OCI-LY1 (cell line): ENCODE measurements at regions not wholly inside any gene's neighbourhood (a gene's known extent, or its start where the extent isn't known, plus 50 kb on each side); places are given as distances from the start of the nearest gene placed in this dataset.

Experiments
- H2AFZ ChIP-seq: fragments of 200-600 bp; sonication (generic), shearing (Covaris generic); 2 replicates; pipeline ENCODE4 v1.6.0; 2014; ENCODE audit warnings: antibody characterized with exemption, mild to moderate bottlenecking, low read length
- H3F3A ChIP-seq: fragments of 200-600 bp; sonication (generic), shearing (Covaris generic); 2 replicates; pipeline ENCODE4 v1.6.0; 2014; ENCODE audit warnings: mild to moderate bottlenecking, antibody characterized with exemption, low read length, moderate library complexity; ENCODE audit not compliant: insufficient read depth
- H3K27ac ChIP-seq: fragments of 200-600 bp; sonication (generic); 2 replicates; pipeline ENCODE4 v1.5.1; 2014; ENCODE audit warnings: low read length, mixed run types, mild to moderate bottlenecking, low read depth; ENCODE audit not compliant: poor library complexity, severe bottlenecking
- H3K27me3 ChIP-seq: fragments of 200-600 bp; sonication (generic); 2 replicates; pipeline ENCODE4 v1.6.0; 2014; ENCODE audit warnings: antibody characterized with exemption, mild to moderate bottlenecking, low read length, moderate library complexity; ENCODE audit not compliant: insufficient read depth
- H3K36me3 ChIP-seq: fragments of 200-600 bp; sonication (generic); 2 replicates; pipeline ENCODE4 v1.6.1; 2014; ENCODE audit warnings: mild to moderate bottlenecking, antibody characterized with exemption, low read length, moderate library complexity, mixed read lengths; ENCODE audit not compliant: insufficient read depth
- H3K4me1 ChIP-seq: fragments of 200-600 bp; sonication (generic); 2 replicates; pipeline ENCODE4 v1.5.1; 2014; ENCODE audit warnings: mild to moderate bottlenecking, low read length, moderate library complexity; ENCODE audit not compliant: insufficient read depth, severe bottlenecking
- H3K4me2 ChIP-seq: fragments of 200-600 bp; sonication (generic), shearing (Covaris generic); 2 replicates; pipeline ENCODE4 v1.6.1; 2014; ENCODE audit warnings: low read length
- H3K4me3 ChIP-seq: fragments of 200-600 bp; sonication (generic); 2 replicates; pipeline ENCODE4 v1.5.1; 2014; ENCODE audit warnings: low read length, low read depth, mild to moderate bottlenecking, mixed read lengths; ENCODE audit not compliant: poor library complexity, severe bottlenecking
- H3K79me2 ChIP-seq: fragments of 200-600 bp; shearing (Covaris generic); 2 replicates; pipeline ENCODE4 v1.6.1; 2016; ENCODE audit warnings: mixed run types, low read length, mixed read lengths; ENCODE audit not compliant: insufficient read depth
- H3K9ac ChIP-seq: fragments of 200-600 bp; sonication (generic), shearing (Covaris generic); 2 replicates; pipeline ENCODE4 v1.6.1; 2014; ENCODE audit warnings: mild to moderate bottlenecking, low read length, mixed read lengths
- H3K9me2 ChIP-seq: fragments of 200-600 bp; sonication (generic), shearing (Covaris generic); 2 replicates; pipeline ENCODE4 v1.6.1; 2014; ENCODE audit warnings: low read depth, mild to moderate bottlenecking, low read length, mixed read lengths
- H3K9me3 ChIP-seq: fragments of 200-600 bp; shearing (Covaris generic); 2 replicates; pipeline ENCODE4 v1.6.1; 2014; ENCODE audit warnings: low read length, mixed read lengths
- H4K20me1 ChIP-seq: fragments of 200-600 bp; sonication (generic), shearing (Covaris generic); 2 replicates; pipeline ENCODE4 v1.6.0; 2016; ENCODE audit warnings: mild to moderate bottlenecking, low read length; ENCODE audit not compliant: insufficient read depth
- EZH2 ChIP-seq: fragments of 200-600 bp; sonication (generic), shearing (Covaris generic); IDR thresholded peaks from 2 replicates; pipeline ENCODE4 v1.8.0; 2017; ENCODE audit warnings: borderline replicate concordance, mixed run types, mild to moderate bottlenecking, antibody characterized with exemption, low read length, moderate library complexity, mixed read lengths
- TF ChIP-seq, protein P1 (sequence below): fragments of 200-600 bp; sonication (generic), shearing (Covaris generic); IDR thresholded peaks from 2 replicates; pipeline ENCODE4 v1.5.1; 2017; ENCODE audit warnings: mild to moderate bottlenecking, antibody characterized with exemption, low read length, moderate library complexity, mixed read lengths

DNA sequence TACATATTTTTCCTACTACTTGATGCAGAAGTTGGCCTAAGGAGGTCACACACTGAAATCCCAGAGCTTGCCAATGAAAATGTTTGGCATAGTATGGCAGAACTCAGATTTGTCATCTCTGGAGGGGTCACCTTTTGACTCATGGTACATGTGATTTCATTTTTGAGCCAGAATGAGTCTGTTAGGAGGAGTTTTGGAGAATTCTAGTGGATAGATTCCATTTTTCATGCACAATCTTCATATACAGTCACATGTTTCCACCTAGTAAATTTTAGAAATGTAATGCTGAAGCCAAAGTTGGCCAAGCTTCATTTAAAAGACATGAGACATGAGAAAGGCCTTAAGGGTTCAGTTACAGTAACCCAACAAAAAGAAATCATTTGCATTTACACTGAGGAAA lies 97.8 kb upstream of the IGSF10 start:
- H3K79me2 ChIP-seq: no peaks in the 10 kb centered on the region
- no peak overlapping the region for H3K27ac ChIP-seq
- TF ChIP-seq, protein P1, sequence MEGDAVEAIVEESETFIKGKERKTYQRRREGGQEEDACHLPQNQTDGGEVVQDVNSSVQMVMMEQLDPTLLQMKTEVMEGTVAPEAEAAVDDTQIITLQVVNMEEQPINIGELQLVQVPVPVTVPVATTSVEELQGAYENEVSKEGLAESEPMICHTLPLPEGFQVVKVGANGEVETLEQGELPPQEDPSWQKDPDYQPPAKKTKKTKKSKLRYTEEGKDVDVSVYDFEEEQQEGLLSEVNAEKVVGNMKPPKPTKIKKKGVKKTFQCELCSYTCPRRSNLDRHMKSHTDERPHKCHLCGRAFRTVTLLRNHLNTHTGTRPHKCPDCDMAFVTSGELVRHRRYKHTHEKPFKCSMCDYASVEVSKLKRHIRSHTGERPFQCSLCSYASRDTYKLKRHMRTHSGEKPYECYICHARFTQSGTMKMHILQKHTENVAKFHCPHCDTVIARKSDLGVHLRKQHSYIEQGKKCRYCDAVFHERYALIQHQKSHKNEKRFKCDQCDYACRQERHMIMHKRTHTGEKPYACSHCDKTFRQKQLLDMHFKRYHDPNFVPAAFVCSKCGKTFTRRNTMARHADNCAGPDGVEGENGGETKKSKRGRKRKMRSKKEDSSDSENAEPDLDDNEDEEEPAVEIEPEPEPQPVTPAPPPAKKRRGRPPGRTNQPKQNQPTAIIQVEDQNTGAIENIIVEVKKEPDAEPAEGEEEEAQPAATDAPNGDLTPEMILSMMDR: no peak
- TF ChIP-seq EZH2: no peak
- no peaks in the 10 kb centered on the region for H4K20me1 ChIP-seq
- H3K9me2 ChIP-seq: no peaks in the 10 kb centered on the region
- no peaks in the 10 kb centered on the region for H3F3A ChIP-seq
- no peaks in the 10 kb centered on the region for H3K4me1 ChIP-seq
- no peak overlapping the region for H3K4me3 ChIP-seq
- no peak overlapping the region for H2AFZ ChIP-seq
- H3K27me3 ChIP-seq: no peaks in the 10 kb centered on the region
- H3K9me3 ChIP-seq: no peaks in the 10 kb centered on the region
- no peak overlapping the region for H3K9ac ChIP-seq
- H3K4me2 ChIP-seq: no peak overlapping the region
- H3K36me3 ChIP-seq: no peaks in the 10 kb centered on the region

DNA sequence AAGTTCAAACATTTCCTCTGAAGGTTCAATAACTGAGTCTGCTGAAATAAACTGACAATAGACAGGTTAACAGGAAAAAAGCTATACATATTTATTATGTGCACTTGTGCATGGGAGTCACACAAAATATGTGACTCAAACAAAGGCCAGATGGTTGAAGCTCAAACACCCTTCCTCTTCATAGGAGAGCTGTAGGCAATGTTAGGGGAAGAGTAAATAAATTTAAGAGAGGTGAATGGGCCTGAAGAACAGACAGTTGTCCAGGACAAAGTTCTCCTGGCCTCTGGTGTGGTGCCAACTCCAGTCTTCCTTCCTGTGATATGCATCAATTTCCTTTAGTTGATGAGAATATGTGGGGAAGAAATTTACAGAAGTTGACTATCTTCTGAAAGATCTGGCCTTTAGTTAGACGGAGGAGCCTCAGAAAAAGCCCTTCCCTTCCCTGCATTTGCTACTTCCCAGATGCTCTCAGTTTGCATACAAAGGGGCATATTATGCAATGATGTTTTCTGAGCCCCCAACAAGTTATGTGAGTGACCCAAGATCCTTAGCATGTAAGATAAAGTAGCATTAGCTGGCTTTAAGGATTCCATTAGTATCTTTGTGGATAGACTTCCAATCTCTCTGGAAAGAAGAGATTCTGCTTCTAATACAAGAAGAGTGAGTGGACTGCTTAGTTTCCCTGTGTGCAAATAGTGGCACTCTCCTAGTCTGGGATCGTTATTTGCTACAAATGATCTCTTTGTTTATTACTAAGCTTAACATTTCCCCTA lies 96.4 kb upstream of the IGSF10 start:
- H2AFZ ChIP-seq: no peak overlapping the region
- H4K20me1 ChIP-seq: no peaks in the 10 kb centered on the region
- no peaks in the 10 kb centered on the region for H3F3A ChIP-seq
- H3K9me3 ChIP-seq: no peaks in the 10 kb centered on the region
- no peak for TF ChIP-seq EZH2
- TF ChIP-seq, protein P1: no peak
- H3K27ac ChIP-seq: no peak overlapping the region
- H3K27me3 ChIP-seq: no peaks in the 10 kb centered on the region
- H3K9me2 ChIP-seq: no peaks in the 10 kb centered on the region
- H3K4me3 ChIP-seq: no peak overlapping the region
- H3K4me1 ChIP-seq: no peaks in the 10 kb centered on the region
- no peak overlapping the region for H3K9ac ChIP-seq
- no peaks in the 10 kb centered on the region for H3K79me2 ChIP-seq
- H3K4me2 ChIP-seq: no peak overlapping the region
- no peaks in the 10 kb centered on the region for H3K36me3 ChIP-seq

DNA sequence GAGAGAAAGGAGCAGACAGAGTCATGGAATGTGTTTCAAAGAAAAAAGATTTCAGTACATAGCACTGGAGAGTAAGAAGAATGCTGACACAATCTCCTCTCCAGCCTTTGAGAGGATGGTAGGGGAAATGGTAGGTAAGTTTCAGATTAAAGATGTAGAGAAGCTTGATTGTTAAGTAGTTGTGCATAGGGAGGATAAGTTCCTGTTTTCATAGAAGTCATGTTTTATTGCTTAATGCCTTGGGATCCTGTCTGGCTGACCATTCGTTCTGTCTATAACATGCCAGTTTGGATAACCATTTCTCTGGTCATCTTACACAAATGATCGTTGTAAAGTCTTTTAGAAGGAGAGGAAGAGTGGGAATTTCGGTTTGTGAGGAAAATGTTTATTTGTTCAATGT lies 95.7 kb upstream of the IGSF10 start:
- H3K9me3 ChIP-seq: no peaks in the 10 kb centered on the region
- H3K36me3 ChIP-seq: no peaks in the 10 kb centered on the region
- no peaks in the 10 kb centered on the region for H3K9me2 ChIP-seq
- no peaks in the 10 kb centered on the region for H3K27me3 ChIP-seq
- no peak overlapping the region for H2AFZ ChIP-seq
- H3K79me2 ChIP-seq: no peaks in the 10 kb centered on the region
- no peak overlapping the region for H3K27ac ChIP-seq
- H3K9ac ChIP-seq: no peak overlapping the region
- H3F3A ChIP-seq: no peaks in the 10 kb centered on the region
- H3K4me1 ChIP-seq: no peaks in the 10 kb centered on the region
- H3K4me2 ChIP-seq: no peak overlapping the region
- H3K4me3 ChIP-seq: no peak overlapping the region
- TF ChIP-seq, protein P1: no peak
- no peak for TF ChIP-seq EZH2
- H4K20me1 ChIP-seq: no peaks in the 10 kb centered on the region
